ENCODE measurements at regions not wholly inside any gene's neighbourhood (a gene's known extent, or its start where the extent isn't known, plus 50 kb on each side); places are given as distances from the start of the nearest gene placed in this dataset.

DNA sequence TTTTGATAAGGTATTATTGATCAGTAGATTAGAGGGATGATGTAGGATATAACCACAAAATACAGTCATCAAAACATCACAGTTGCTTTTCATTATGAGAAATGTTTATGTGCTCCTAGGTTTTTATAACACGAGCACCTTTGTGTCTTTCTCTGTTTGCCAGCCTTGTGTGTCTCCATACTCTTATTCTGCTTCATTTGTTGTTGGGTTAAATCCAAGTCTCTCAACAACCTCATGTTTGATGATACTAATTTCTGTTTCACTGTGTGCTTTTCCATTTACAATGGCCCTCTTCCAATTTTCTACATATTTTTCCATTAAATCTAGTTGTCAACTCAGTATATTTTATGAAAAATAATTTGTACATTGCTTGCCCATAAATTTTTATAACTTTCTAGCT, 107.7 kb upstream of the POU2AF2 start:
- no peak for DNase-seq

DNA sequence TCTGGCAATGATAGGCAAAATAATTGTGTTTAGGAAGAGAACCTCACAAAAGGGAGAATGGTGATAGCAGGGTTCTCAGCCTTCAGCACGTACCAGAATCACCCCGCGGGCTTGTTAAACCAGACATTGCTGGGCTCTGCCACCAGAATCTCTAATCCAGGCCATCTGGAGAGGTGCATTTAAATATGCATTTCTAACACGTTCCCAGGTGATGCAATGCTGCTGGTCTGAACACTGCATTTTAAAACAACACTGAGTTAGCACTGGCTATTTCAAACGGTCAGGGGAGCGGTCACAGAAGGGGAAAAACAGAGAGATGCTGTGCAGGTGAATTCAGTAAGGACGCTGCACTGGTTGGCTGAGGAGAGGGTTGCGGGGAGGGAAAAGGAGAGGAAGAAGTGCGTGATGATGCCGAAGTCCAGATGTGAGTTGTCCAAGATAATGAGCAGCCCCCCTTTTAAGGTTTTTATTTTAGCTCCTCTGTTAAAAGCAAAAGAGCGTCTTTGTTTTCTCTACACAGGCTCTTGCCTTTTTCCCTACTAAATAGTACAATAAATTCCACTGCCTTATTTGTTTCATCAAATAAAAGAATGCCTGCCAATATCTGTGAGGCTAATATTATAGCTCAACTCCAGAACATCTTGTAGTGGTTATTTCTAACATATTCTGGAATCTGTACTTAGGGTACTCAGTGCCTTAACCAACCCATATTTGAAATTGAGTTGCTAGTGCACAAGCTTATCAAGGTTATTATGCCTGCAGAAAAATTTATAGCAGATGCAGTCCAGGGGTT, 109.6 kb upstream of the POU2AF2 start:
- no peak for DNase-seq

DNA sequence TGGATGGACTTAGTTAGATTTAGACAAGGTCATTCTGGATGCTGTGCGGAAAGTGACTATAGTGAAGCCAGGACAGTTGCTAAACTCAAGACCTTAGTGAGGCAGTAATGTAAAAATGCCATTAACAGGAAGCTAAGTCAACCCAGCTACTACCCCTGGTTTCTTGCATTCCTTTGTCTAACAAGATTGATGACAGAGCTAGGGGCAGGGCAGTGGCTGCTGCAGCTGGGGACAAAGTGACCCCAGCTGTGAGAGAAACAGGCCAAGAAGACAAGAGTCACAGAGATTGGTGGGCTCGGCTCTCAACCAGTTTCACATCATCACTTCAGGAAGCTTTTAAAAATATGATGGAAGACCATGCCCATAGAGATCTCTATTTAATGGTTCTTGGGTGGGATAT, 110.4 kb upstream of the POU2AF2 start:
- DNase-seq: no peak

DNA sequence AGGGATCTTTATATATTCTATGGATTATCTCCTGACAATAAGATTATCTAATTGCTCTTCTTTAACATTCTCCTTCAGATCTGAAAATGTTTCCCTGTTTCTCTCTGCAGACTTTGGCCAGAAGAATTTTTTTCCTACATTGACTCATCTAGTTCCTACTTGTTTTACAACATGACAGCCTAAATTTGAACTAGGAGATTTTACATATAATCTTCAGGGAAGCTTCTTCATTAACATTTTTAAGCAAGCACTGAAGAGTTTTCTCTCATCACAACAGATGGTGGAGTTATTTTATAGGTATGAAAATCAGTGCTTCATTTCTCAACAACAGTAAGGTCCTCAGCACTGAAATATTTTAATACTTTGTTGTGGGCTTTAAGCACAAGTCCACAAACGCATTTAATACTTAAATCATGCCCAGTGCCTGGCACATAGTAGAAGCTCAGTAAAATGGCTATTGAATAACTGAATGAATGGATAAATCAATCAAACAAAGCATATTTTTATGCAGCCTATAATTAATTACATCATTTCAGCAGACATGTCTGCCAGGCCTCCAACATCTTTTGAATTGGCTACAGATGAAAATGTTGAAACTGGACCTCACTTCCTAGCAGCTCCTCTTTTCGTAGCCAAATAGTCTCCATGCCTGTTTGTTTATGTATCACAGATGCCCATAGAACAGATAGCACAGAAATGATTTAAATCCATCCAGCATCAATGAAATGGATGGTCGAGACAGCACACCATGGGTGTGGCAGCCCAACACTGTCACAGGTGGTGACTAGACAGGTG, 117.3 kb upstream of the POU2AF2 start:
- no peak for DNase-seq

DNA sequence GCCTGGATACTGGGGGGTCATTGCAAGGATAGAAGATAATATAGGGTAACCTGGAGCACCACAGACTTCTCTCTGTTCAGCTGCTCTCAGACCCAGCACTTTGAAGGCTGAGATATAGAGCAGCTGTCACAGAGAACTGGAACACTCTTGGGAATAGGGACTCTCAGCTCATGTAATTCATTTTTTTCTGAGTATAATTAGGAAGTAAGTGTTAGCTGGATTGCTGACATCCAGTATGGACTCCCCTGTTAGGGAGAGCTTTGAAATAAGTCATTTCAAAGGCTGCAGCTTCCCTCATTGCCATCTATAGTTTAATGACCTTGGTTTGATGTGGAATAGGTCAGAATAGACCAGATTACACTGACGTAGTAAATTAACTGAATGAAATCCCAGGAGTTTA, 120.8 kb upstream of the POU2AF2 start:
- no peak for DNase-seq

DNA sequence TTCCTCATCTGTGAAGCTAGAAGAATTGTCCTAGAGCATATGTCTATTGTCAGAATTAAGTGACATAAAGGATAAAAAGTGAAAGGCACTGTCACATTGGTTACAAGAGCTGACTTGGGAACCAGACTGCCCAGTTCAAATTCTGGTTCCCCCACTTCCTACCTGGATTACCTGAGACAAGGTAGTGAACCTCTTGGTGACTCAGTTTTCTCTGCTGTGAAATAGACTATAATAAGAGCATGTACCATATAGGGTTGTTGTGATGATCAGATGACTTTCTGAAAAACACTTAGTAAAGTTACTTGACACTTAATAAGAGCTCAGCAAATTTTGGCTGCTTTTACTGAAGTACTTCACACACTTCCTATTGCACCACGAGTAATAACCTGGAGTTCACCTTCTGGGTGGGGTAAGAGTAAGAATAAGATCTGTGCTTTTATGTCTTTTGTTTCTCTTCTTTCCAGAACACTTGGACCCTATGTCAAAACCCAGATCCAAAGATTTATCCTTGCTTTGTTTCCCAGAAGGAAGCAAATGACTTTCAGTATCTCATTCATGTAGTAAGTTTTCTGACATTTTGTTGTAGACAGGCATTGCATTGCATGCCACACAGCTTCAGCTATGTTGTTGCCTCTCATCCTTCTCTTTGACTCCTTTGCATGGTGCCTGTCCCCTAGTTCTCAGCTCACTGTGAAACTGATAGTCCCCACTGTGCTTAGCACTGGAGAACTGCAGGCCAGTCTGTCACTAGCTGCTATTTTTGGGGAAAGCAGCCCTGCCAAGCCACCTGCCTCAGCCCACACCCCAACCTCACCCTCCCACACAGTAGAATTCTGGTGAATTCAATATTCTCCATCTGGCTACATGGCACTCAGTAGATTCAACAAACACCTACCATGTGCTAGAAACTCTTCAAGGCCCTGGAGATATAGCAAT, 121.8 kb upstream of the POU2AF2 start:
- no peak for DNase-seq

DNA sequence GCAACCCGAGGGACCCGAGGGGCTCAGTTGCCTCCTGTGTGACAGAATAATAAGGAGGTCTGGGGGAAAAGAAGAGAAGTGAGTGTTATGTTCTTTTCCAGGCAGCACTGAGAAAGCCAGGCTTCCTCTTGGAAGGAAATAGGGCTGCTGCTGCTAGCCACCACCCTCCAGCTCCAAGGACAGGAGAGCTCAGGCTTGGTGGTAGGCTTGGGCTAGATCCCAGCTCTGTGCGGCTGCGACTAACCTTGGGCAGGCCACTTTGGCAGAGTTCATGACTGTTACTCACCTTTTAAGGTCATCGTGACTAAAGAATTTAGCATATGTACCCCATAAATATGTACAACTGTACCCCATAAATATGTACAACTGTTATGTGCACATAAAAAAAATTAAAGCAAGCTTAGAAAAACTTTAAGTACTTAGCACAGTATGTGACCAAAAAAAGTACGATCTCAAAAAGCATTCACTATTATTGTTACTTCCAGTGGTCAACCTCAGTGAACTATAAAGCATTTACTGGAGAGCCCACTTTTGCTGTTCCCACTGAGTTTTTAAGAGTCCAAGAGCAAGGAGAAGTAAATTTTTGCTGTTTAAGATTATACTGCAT, 124.7 kb upstream of the POU2AF2 start:
- no peak for DNase-seq

DNA sequence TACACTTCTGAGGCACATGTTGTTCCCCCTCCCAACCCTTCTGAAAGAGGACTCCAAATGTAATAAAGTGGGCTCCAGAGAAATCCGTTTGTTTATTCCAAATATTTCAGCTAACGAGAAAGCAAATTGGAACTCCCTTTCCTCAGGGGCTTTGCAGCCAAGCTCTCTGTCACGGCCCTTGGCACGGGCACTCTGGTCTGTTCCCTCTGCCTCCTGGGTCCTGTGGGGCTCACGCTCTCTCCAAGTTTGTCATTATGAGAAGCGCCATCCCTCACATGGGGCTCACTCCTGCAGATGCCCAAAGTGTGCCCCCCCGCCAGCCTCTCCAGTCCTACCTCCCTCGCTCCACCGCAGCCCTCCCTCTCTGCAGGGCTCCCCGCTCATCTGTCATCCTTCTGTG, 125.4 kb upstream of the POU2AF2 start:
- DNase-seq: no peak

DNA sequence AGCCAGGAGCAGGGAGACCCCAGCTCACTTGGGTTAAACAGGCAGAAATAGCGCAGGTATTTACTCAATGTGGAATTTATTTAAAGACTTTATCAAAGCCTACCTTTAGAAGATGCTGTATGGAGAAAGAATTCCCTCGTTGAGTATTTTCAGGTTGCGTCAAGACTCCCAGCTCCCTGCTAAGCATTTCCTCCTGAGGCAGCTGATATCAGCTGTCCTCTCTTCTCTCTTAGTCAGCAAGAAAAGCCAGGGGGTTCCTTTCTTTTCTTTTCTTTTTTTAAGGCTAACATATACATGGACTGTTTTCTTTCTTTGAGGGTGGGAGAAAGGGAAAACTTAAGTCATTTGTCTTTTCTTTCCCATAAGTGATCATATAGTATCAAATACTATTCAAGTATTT, 125.8 kb upstream of the POU2AF2 start:
- no peak for DNase-seq

DNA sequence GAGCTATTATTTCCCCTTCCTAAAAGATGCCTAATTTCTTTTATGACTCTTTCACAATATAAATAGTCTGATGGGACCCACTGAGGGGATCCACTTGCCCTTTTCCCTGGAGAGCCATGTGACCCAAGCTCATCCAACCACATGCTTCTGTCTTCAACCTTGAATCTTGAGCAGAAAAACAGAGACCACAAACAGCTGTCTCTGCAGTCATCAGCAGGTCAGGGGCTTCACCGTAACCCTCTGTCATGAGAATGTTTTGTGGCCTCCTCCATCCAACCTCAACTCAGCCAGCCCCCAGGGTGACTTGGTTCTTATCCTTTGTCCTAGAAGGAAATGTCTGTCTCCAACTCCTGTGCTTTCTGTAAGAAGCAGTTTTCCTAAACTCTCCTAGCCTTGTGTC, 129.6 kb upstream of the POU2AF2 start:
- DNase-seq: no peak

DNA sequence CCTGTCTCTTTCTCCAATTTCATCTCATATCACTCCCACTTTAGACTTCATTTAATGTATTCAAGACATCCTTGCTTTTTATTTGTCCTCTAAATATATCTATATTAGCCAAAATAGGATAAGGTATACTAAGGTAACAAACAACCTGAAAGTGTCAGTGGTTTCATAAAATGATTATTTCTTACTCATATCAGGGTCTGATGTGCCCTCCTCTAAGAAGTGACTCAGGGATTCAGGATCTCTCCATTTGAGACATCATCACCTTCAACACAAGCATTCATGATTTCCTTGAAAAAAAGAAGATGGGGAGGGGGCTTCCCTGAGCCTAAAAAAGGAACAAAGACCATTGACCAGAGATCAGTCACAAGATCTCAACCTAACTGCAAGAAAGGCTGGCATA, 131.4 kb upstream of the POU2AF2 start:
- no peak for DNase-seq

DNA sequence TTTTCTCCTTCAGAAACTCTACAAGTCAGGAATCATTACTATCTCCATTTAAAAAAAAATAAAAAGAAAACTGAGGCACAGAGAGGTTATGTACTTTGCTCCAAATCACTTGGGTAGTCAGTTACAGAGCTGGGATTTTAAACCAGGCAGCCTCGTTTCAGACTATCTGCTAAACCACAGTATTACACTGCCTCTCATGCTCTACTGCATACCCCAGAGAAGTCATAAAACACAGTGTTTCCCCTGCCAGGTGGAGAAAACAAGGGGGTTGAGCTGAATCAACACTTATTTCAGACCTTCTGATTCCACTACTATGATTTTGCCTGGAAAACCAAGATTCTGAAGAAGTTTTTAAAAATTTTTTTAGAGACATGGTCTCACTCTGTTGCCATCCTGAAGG, 132.9 kb upstream of the POU2AF2 start:
- DNase-seq: no peak

DNA sequence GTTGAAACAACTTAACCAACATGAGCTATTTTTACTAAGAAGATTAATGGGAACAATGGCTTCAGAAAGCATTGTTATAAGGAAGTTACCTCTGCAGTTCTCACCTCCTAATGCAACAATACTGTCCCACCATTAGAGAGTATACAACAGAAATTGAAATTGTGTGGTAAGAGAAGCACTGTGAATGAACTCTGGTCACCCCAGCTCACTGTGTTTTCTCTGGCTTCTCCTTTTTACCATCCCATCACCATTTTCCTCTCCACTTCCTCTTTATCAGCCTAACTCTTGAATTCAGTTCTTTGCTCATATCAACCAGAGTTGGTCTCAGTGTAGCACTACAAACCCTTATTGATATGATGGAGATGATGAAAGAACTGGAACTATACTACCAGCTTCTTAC, 138.0 kb upstream of the POU2AF2 start:
- DNase-seq: peak; percentile 45

DNA sequence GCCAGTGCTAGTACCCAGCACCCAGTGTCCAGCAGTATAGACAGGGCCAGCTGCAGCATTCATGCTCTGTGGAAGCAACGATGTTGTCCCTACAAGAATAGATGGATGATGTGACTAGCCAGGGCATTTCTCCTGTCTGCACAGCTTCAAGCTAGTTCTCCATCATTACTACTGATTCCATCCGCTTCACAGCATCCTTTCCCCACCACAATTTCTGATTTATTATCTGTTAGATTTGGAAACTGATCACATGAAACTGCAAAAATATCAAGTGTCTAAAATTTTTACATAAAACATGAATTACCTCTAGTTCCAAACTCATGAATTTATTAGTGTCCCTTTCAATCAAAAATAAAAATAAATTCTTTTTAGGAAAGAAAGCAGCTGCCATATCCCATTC, 138.9 kb upstream of the POU2AF2 start:
- DNase-seq: no peak

DNA sequence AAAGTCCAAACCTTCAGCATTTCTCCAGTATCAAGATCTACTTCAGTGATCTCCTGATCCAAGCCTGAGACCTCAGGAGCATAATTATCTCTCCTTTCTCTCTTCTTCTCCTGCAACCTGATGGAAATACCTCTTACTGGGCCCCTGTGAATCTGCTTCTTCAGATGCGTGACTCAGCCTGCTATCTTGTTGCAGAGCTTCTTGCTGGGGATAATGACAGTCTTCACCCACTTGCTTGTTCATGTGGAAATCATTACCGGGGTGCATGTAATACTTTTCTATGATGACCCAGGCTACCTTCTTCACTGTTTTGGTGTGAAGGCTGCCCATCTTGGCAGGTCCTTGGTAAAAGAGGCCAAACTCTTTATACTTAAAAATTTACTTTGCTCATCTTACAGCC, 140.0 kb upstream of the POU2AF2 start:
- no peak for DNase-seq

DNA sequence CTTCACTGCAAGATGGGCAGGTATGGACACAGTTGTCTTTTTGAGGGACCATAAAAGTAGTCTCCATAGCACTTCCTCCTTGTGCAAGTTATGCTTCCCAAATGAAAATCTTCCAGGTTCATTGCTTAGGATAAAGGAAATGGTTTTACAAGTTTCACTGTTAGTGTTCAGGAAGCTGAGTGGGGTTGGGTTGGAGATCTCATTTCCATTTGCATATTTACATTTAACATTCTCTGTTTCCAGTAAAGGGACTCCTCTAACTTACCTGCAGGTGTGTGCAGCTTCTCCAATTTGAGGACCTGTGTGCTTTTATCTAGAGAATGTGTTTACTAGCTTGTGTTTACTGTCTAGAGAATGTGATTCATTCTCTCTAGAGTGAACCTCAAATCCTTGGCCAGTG, 141.3 kb upstream of the POU2AF2 start:
- no peak for DNase-seq

DNA sequence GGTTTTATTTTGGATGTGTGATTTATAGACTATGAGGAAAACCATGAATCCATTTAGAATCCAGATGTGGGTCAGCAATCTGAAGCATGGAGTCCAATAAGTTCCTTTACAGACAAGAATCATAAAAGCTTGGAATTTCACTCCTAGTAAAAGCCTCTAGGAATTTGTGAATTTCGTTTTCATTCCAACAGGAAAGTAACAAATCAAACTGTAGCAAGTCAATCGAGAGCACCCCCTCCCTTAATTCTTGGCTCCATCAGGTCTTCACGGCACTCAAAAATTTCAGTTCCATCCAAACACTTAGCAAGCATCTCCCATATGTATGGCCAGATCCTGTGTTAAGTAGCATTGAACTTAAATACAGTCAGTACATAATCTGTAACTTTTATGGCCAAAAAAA, 143.6 kb upstream of the POU2AF2 start:
- DNase-seq: no peak

DNA sequence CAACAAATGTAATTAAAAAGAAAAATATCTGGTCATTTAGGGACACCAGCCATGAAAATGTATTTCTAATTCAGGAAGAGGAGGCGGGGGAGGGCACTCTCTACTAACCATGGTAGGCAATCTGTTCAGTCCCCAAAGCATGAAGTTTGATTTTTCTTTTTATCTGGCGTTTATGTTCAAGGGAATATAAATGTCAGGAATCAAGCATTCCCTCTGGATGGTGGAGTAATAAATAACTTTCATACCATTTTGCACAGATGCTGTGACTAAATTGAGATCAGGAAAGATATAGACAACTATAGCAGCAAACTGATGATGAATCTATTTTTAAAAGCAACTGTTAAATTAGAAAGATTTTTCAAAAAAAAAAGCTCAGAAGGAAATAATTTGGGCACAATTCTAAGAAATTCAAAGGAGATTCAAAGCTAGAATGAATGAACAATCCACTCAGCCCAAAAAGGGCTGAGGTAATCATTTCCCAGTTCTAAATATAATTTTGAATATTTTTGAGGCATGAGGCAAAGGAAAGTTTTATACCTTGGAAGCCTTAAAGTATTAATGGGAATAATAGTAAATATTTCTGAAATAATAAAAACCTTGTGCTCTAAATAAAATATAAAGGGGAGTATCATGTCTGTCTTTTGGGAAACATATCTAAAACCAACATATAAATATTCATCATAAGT, 146.4 kb upstream of the POU2AF2 start:
- DNase-seq: no peak

DNA sequence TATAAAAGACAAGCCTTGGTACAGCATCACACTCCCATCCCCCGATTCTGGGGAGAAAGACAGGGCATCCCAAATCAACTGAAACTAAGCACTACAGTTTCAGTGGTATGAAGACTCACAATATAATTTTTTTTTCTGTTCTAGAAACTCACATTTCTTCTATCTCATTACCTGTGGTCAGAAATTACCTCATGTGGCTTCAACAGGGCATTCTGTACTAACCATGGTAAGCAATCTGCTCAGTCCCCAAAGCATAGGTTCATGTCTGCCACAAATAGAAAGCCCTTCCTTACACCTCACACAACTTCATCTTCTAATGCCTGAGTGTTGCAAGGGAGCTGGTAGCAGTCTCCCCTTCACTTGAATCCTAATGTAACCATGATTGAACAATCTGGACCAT, 147.4 kb upstream of the POU2AF2 start:
- no peak for DNase-seq

DNA sequence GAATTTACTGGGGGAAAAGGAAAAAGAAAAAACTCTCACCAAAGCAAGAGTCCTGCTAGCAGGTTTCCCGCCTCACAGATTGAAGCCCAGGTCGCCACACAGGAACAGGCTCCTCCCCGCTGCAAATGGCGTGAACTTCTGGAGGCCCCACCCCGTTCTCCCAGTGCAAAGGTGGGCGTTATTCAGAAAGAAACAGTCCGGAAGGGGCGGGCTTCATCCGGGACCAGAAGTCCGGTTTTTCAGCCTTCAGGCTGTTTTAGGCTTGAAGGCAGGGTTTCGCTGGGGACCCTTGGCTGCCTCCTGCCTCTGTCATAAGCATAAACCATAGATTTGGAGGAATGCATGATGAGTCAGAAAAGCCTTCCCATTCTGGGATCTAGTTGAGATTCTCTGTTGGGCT, 148.3 kb upstream of the POU2AF2 start:
- peak; percentile 13 for DNase-seq

DNA sequence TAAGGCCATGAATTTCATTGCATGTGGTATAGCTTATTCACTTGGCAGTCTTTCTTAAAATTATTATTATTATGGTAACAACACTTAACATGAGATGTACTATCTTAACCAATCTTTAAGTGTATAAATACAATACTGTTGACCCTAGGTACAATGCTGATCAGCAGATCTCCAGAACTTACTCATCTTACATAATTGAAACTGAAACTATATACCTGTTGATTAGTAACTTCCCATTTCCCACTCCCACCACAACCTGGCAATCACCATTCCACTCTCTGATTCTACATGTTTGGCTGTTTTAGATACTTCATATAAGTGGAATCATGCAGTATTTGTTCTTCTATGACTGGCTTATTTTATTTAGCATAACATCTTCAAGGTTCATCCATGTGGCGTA, 150.2 kb upstream of the POU2AF2 start:
- DNase-seq: no peak

DNA sequence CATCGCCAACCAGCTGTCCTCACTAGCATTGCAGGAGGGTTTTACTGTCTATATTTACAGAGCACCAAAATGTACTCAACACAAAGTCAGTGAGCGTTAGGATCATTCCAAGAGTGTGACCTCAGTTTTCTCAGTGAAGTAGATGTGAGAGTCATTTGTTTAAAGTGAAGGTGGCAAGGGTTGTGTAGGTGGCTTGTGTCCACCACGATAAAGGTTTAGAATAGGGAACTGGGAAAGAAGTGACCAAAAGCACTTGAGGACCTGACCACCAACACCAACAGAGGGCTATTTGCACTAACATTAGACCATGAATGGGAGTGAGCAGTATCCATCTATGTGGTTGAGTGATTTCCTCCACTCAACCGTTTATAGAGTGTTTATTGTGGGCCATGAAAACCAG, 152.5 kb upstream of the POU2AF2 start:
- no peak for DNase-seq
